ENCODE measurements at regions not wholly inside any gene's neighbourhood (a gene's known extent, or its start where the extent isn't known, plus 50 kb on each side); places are given as distances from the start of the nearest gene placed in this dataset.

DNA sequence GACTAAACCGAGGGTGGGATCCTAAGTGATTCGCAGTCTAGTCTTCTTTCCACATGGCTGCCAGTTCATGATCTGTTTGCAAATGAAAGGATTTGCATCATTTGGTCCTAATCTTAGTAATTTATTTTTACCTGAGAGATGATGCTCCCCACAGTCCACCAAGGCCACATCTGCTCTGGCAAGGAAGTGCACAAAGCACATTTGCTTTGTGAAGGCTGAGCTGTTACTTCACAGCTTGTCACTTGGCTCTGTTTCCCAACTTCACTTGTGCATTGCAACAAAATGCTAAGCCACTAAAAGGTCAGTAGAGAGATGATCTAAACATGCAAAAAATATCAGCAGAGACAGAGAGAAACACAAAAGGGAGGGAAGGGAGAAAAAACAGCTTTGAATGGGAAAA lies 128.5 kb upstream of the VLDLR start:
- ATAC-seq: no peak
- H3K79me2 ChIP-seq (ENCODE audit: insufficient read depth, low read length): no peaks in the 10 kb centered on the region
- in situ Hi-C loops (cut with HindIII; ENCODE audit: extremely low pct_ligation_motif_present, low pct_unique_long_range_greater_than_20kb): no loop called here
- no peak overlapping the region for H3K9ac ChIP-seq (ENCODE audit: insufficient read depth, low read depth, low read length)
- no peak for FAIRE-seq
- BruUV-seq (replicated peaks): no TSS peak
- H3K27ac ChIP-seq (ENCODE audit: extremely low read length, insufficient read depth, low read length): no peak overlapping the region
- 71% methylated on average over 2 of the region's 2 CpGs for WGBS (ENCODE audit: low lambda C conversion rate)
- no peaks in the 10 kb centered on the region for H4K20me1 ChIP-seq (ENCODE audit: insufficient read depth, low read length)
- no peak for TF ChIP-seq CEBPG (CRISPR knock-in tag; IDR thresholded peaks at IDR 0.05)
- TF ChIP-seq KDM6A (CRISPR knock-in tag; IDR thresholded peaks at IDR 0.05; ENCODE audit: low read depth): no peak
- TF ChIP-seq GPBP1L1 (CRISPR knock-in tag; IDR thresholded peaks at IDR 0.05): no peak
- TF ChIP-seq ZNF337 (CRISPR knock-in tag; IDR thresholded peaks at IDR 0.05; ENCODE audit: borderline replicate concordance, low read depth): no peak
- TF ChIP-seq TOPORS (CRISPR knock-in tag; IDR thresholded peaks at IDR 0.05): no peak
- no peak for TF ChIP-seq ZNF549 (CRISPR knock-in tag; IDR thresholded peaks at IDR 0.05)
- no peak for TF ChIP-seq ETS1 (CRISPR knock-in tag; IDR thresholded peaks at IDR 0.05)
- no peak for TF ChIP-seq MED1 (CRISPR knock-in tag; IDR thresholded peaks at IDR 0.05)
- TF ChIP-seq, protein P1, sequence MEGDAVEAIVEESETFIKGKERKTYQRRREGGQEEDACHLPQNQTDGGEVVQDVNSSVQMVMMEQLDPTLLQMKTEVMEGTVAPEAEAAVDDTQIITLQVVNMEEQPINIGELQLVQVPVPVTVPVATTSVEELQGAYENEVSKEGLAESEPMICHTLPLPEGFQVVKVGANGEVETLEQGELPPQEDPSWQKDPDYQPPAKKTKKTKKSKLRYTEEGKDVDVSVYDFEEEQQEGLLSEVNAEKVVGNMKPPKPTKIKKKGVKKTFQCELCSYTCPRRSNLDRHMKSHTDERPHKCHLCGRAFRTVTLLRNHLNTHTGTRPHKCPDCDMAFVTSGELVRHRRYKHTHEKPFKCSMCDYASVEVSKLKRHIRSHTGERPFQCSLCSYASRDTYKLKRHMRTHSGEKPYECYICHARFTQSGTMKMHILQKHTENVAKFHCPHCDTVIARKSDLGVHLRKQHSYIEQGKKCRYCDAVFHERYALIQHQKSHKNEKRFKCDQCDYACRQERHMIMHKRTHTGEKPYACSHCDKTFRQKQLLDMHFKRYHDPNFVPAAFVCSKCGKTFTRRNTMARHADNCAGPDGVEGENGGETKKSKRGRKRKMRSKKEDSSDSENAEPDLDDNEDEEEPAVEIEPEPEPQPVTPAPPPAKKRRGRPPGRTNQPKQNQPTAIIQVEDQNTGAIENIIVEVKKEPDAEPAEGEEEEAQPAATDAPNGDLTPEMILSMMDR (CRISPR knock-in tag; IDR thresholded peaks at IDR 0.05): no peak
- no peak for TF ChIP-seq HMG20B (CRISPR knock-in tag; conservative IDR thresholded peaks at IDR 0.05)
- no peak for TF ChIP-seq MIER3 (CRISPR knock-in tag; IDR thresholded peaks at IDR 0.05; ENCODE audit: borderline replicate concordance)
- TF ChIP-seq ZNF772 (CRISPR knock-in tag; IDR thresholded peaks at IDR 0.05): no peak
- TF ChIP-seq, protein P2, sequence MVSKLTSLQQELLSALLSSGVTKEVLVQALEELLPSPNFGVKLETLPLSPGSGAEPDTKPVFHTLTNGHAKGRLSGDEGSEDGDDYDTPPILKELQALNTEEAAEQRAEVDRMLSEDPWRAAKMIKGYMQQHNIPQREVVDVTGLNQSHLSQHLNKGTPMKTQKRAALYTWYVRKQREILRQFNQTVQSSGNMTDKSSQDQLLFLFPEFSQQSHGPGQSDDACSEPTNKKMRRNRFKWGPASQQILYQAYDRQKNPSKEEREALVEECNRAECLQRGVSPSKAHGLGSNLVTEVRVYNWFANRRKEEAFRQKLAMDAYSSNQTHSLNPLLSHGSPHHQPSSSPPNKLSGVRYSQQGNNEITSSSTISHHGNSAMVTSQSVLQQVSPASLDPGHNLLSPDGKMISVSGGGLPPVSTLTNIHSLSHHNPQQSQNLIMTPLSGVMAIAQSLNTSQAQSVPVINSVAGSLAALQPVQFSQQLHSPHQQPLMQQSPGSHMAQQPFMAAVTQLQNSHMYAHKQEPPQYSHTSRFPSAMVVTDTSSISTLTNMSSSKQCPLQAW (CRISPR knock-in tag; IDR thresholded peaks at IDR 0.05): no peak
- TF ChIP-seq FOXK1 (CRISPR knock-in tag; IDR thresholded peaks at IDR 0.05; ENCODE audit: borderline replicate concordance, low read depth): no peak
- no peak for TF ChIP-seq ZNF317 (CRISPR knock-in tag; IDR thresholded peaks at IDR 0.05)
- no peak for TF ChIP-seq HOXD1 (CRISPR knock-in tag; IDR thresholded peaks at IDR 0.05)
- TF ChIP-seq HNRNPK (IDR thresholded peaks at IDR 0.05; ENCODE audit: low read depth, low read length, poor library complexity, severe bottlenecking): no peak
- TF ChIP-seq ZNF12 (CRISPR knock-in tag; IDR thresholded peaks at IDR 0.05): no peak
- TF ChIP-seq ZFP90 (CRISPR knock-in tag; IDR thresholded peaks at IDR 0.05; ENCODE audit: borderline replicate concordance): no peak
- TF ChIP-seq ZNF431 (CRISPR knock-in tag; IDR thresholded peaks at IDR 0.05; ENCODE audit: borderline replicate concordance, low read depth): no peak
- DNase-seq (ENCODE audit: low spot score): no peak
- no peak overlapping the region for H2AFZ ChIP-seq (ENCODE audit: low read length)
- H3K36me3 ChIP-seq (replicated peaks in 1 of 2; ENCODE audit: control insufficient read depth in 1 of 2, insufficient read depth in 2 of 2, low read length in 2 of 2): no peaks in the 10 kb centered on the region
- intact Hi-C loops (cut with micrococcal nuclease; ENCODE audit: unreplicated experiment): no loop called here
- ChIA-PET CTCF (ENCODE audit: low intra/inter-chr PET ratio, low total read pairs) (no interaction called here), POLR2A (no interaction called here)
- no peaks in the 10 kb centered on the region for H3K4me1 ChIP-seq (ENCODE audit: insufficient read depth, low read length)
- H3K4me3 ChIP-seq (replicated peaks in 1 of 3; ENCODE audit: insufficient read depth in 1 of 3, low read depth in 2 of 3, low read length in 3 of 3): no peak overlapping the region
- H3K27me3 ChIP-seq (ENCODE audit: control insufficient read depth in 1 of 2, insufficient read depth in 2 of 2, low read length in 2 of 2): no peaks in the 10 kb centered on the region
- H3K9me3 ChIP-seq (ENCODE audit: low read length): no peaks in the 10 kb centered on the region
- no peak overlapping the region for H3K4me2 ChIP-seq (ENCODE audit: low read depth, low read length)

Data from HepG2 (cell line).